Testis (tissue), 2 donors: ENCODE measurements at regions not wholly inside any gene's neighbourhood (a gene's known extent, or its start where the extent isn't known, plus 50 kb on each side); places are given as distances from the start of the nearest gene placed in this dataset.

ENCODE experiments used
- CTCF ChIP-seq, 3 experiments: fragments of 450-650 bp in 2 of 3; fragments of 200-600 bp in 1 of 3; sonication (generic) in 1 of 3; IDR thresholded peaks; one replicate each; pipeline ENCODE4 v1.5.1; 2016 to 2019; ENCODE audit warnings: antibody characterized with exemption in 3 of 3, mild to moderate bottlenecking in 2 of 3, moderate library complexity in 1 of 3
- POLR2A ChIP-seq: fragments of 450-650 bp; IDR thresholded peaks from one replicate; pipeline ENCODE4 v1.6.1; 2017; ENCODE audit warnings: antibody characterized with exemption, mild to moderate bottlenecking, moderate library complexity

- no peak for TF ChIP-seq CTCF (IDR thresholded peaks at IDR 0.05)
- no peak for TF ChIP-seq POLR2A
Observed at GRCh38 chr9:113695440-113695851, 180.7 kb upstream of the ZNF618 start.
